CD14-positive monocyte (primary cell): ENCODE measurements at regions not wholly inside any gene's neighbourhood (a gene's known extent, or its start where the extent isn't known, plus 50 kb on each side); places are given as distances from the start of the nearest gene placed in this dataset.

Experiments used
- DNase-seq, 3 donors: peaks; one replicate each; pipeline ENCODE4 v3.0.0-alpha.2; 2011 to 2022
- H2AFZ ChIP-seq: 2 replicates; pipeline ENCODE4 v1.6.0; 2012; ENCODE audit warnings: mild to moderate bottlenecking, low read depth, low read length, inconsistent platforms; ENCODE audit not compliant: insufficient read depth, poor library complexity, severe bottlenecking
- H3K27ac ChIP-seq, 2 donors: 1 replicate in 1 of 2; 2 replicates in 1 of 2; pipeline ENCODE4 v1.5.1; 2012 to 2013; ENCODE audit warnings: low read length in 2 of 2, control low read depth in 1 of 2, inconsistent platforms in 1 of 2, low read depth in 1 of 2, mild to moderate bottlenecking in 1 of 2
- H3K27me3 ChIP-seq, 2 donors: one replicate each; pipeline versions ENCODE4 v1.6.0 to v1.6.1; 2011 to 2013; ENCODE audit warnings: low read length in 2 of 2; ENCODE audit not compliant: control insufficient read depth in 2 of 2, insufficient read depth in 2 of 2
- H3K36me3 ChIP-seq, 2 donors: replicated peaks in 1 of 2; 1 replicate in 1 of 2; 2 replicates in 1 of 2; pipeline versions ENCODE4 v1.5.1 to v1.6.1; 2012 to 2013; ENCODE audit warnings: low read length in 2 of 2, control low read depth in 1 of 2, inconsistent platforms in 1 of 2, mild to moderate bottlenecking in 1 of 2; ENCODE audit not compliant: insufficient read depth in 2 of 2, control insufficient read depth in 1 of 2
- H3K4me1 ChIP-seq, 2 donors: 1 replicate in 1 of 2; 2 replicates in 1 of 2; pipeline versions ENCODE4 v1.5.1 to v1.6.1; 2012 to 2013; ENCODE audit warnings: low read length in 2 of 2, control low read depth in 1 of 2, inconsistent platforms in 1 of 2, mild to moderate bottlenecking in 1 of 2, moderate library complexity in 1 of 2; ENCODE audit not compliant: insufficient read depth in 2 of 2, control insufficient read depth in 1 of 2
- H3K4me2 ChIP-seq: replicated peaks from 2 replicates; pipeline ENCODE3; 2012; ENCODE audit warnings: low read length, moderate library complexity, mild to moderate bottlenecking; ENCODE audit not compliant: poor library complexity, severe bottlenecking; ENCODE audit errors: extremely low read depth
- H3K4me3 ChIP-seq, 3 experiments: fragments of 200-600 bp in 1 of 3; sonication (generic) in 1 of 3; replicated peaks in 1 of 3; 1 replicate in 2 of 3; 2 replicates in 1 of 3; pipeline ENCODE4 v1.5.1; 2011 to 2013; ENCODE audit warnings: low read length in 3 of 3, mild to moderate bottlenecking in 3 of 3, control low read depth in 2 of 3, low read depth in 2 of 3, inconsistent platforms in 1 of 3, moderate library complexity in 1 of 3
- H3K79me2 ChIP-seq: 2 replicates; pipeline ENCODE4 v1.6.0; 2012; ENCODE audit warnings: mild to moderate bottlenecking, control low read depth, inconsistent platforms, low read length, moderate library complexity; ENCODE audit not compliant: insufficient read depth
- H3K9ac ChIP-seq: 2 replicates; pipeline ENCODE4 v1.6.0; 2017; ENCODE audit warnings: low read length, mild to moderate bottlenecking; ENCODE audit not compliant: insufficient read depth, poor library complexity, severe bottlenecking
- H3K9me3 ChIP-seq, 2 donors: replicated peaks in 1 of 2; 1 replicate in 1 of 2; 2 replicates in 1 of 2; pipeline versions ENCODE4 v1.5.1 to v1.6.1; 2012 to 2013; ENCODE audit warnings: low read length in 2 of 2, control low read depth in 1 of 2; ENCODE audit not compliant: control insufficient read depth in 1 of 2, insufficient read depth in 1 of 2
- H4K20me1 ChIP-seq: 2 replicates; pipeline ENCODE4 v1.6.0; 2012; ENCODE audit warnings: mild to moderate bottlenecking, low read length, control low read depth, moderate library complexity; ENCODE audit not compliant: insufficient read depth
- H3K27ac Mint-ChIP-seq, 7 donors: one replicate each; pipeline ENCODE4 v1.8.0; 2020; ENCODE audit warnings: mild to moderate bottlenecking in 7 of 7, mixed read lengths in 7 of 7, moderate library complexity in 6 of 7, inconsistent platforms in 2 of 7
- H3K27me3 Mint-ChIP-seq, 3 donors: one replicate each; pipeline ENCODE4 v1.8.0; 2021 to 2022; ENCODE audit warnings: low read depth in 3 of 3, mild to moderate bottlenecking in 3 of 3, mixed read lengths in 3 of 3, moderate library complexity in 3 of 3, inconsistent platforms in 1 of 3
- H3K36me3 Mint-ChIP-seq, 2 donors: one replicate each; pipeline ENCODE4 v1.8.0; 2020; ENCODE audit warnings: mixed read lengths in 2 of 2, inconsistent platforms in 1 of 2, mild to moderate bottlenecking in 1 of 2
- H3K4me1 Mint-ChIP-seq: one replicate; pipeline ENCODE4 v1.8.0; 2020; ENCODE audit warnings: mild to moderate bottlenecking, mixed read lengths
- H3K4me3 Mint-ChIP-seq, 2 donors: one replicate each; pipeline ENCODE4 v1.8.0; 2020; ENCODE audit warnings: mild to moderate bottlenecking in 2 of 2, mixed read lengths in 2 of 2, moderate library complexity in 1 of 2
- H3K9me3 Mint-ChIP-seq, 7 donors: one replicate each; pipeline ENCODE4 v1.8.0; 2020 to 2022; ENCODE audit warnings: mixed read lengths in 7 of 7, mild to moderate bottlenecking in 6 of 7, moderate library complexity in 6 of 7, inconsistent platforms in 2 of 7
- CTCF ChIP-seq: fragments of 200-600 bp; IDR thresholded peaks from one replicate; pipeline ENCODE4 v1.8.0; 2022; ENCODE audit warnings: antibody characterized with exemption, mild to moderate bottlenecking
- WGBS: methylation state at CpG from one replicate; pipeline ENCODE4 v1.1.5; 2013; ENCODE audit warnings: missing lambda C conversion rate; ENCODE audit not compliant: insufficient coverage; 5-methylcytosine and 5-hydroxymethylcytosine counted together
- intact Hi-C, 2 donors: fragments of 100-400 bp; cut with micrococcal nuclease; formaldehyde crosslinking; loops; one replicate each; pipeline versions ENCODE4 v1.15.0 to v1.15.1; 2023

GRCh38 chrX:3943965-3944364, 230.5 kb upstream of the PRKX start:
- peaks cover 0 to 5% (median 0%) of the 10 kb centered on the region in 7 donors for H3K9me3 Mint-ChIP-seq
- no peaks in the 10 kb centered on the region for H3K4me1 Mint-ChIP-seq
- WGBS = 100% methylated on average over 1 of the region's 3 CpGs

GRCh38 chrX:3940000-3940610, 226.7 kb upstream of the PRKX start:
- no peak for TF ChIP-seq CTCF
- Histone ChIP-seq H3K27ac (no peak overlapping the region), H4K20me1 (no peaks in the 10 kb centered on the region), H2AFZ (no peak overlapping the region), H3K4me3 (no peak overlapping the region), H3K4me1 (no peaks in the 10 kb centered on the region), H3K9me3 (no peaks in the 10 kb centered on the region), H3K27me3 (no peaks in the 10 kb centered on the region), H3K4me2 (no peak overlapping the region), H3K79me2 (no peaks in the 10 kb centered on the region), H3K36me3 (no peaks in the 10 kb centered on the region), H3K9ac (no peak overlapping the region)
- no peaks in the 10 kb centered on the region for H3K4me1 Mint-ChIP-seq
- no peaks in the 10 kb centered on the region for H3K36me3 Mint-ChIP-seq
- H3K9me3 Mint-ChIP-seq = peaks cover 0 to 3% (median 0%) of the 10 kb centered on the region in 7 donors
- intact Hi-C loops = no loop called here
- H3K4me3 Mint-ChIP-seq = no peak overlapping the region
- DNase-seq = no peak
- WGBS = no CpG with 5 or more reads among the region's 4 CpGs
- peaks cover 1 to 4% (median 2%) of the 10 kb centered on the region in 3 donors for H3K27me3 Mint-ChIP-seq
- no peak overlapping the region for H3K27ac Mint-ChIP-seq

More at GRCh38 chrX:3943965-3944364, 230.5 kb upstream of the PRKX start:
- H3K4me3 Mint-ChIP-seq = no peak overlapping the region
- Histone ChIP-seq H4K20me1 (no peaks in the 10 kb centered on the region), H3K4me1 (no peaks in the 10 kb centered on the region), H3K9me3 (no peaks in the 10 kb centered on the region), H3K4me3 (no peak overlapping the region), H3K79me2 (no peaks in the 10 kb centered on the region), H3K27ac (no peak overlapping the region), H3K27me3 (no peaks in the 10 kb centered on the region), H3K4me2 (no peak overlapping the region), H3K36me3 (no peaks in the 10 kb centered on the region), H2AFZ (no peak overlapping the region), H3K9ac (no peak overlapping the region)
- H3K27me3 Mint-ChIP-seq = peaks cover 1 to 5% (median 2%) of the 10 kb centered on the region in 3 donors
- H3K27ac Mint-ChIP-seq = no peak overlapping the region
- DNase-seq = no peak
- no peak for TF ChIP-seq CTCF
- H3K36me3 Mint-ChIP-seq = no peaks in the 10 kb centered on the region
- intact Hi-C loops = no loop called here
